Right hindlimb (tissue), 1 donor: ENCODE measurements at regions not wholly inside any gene's neighbourhood (a gene's known extent, or its start where the extent isn't known, plus 50 kb on each side); places are given as distances from the start of the nearest gene placed in this dataset.
"Not testable (repeated sequence)": the region's sequence is repeated elsewhere in the genome, so short reads cannot be mapped to it uniquely, and the experiment has no call there.

ENCODE experiments used
- DNase-seq: peaks from one replicate; pipeline ENCODE4 v3.0.0-alpha.2; 2018

DNA sequence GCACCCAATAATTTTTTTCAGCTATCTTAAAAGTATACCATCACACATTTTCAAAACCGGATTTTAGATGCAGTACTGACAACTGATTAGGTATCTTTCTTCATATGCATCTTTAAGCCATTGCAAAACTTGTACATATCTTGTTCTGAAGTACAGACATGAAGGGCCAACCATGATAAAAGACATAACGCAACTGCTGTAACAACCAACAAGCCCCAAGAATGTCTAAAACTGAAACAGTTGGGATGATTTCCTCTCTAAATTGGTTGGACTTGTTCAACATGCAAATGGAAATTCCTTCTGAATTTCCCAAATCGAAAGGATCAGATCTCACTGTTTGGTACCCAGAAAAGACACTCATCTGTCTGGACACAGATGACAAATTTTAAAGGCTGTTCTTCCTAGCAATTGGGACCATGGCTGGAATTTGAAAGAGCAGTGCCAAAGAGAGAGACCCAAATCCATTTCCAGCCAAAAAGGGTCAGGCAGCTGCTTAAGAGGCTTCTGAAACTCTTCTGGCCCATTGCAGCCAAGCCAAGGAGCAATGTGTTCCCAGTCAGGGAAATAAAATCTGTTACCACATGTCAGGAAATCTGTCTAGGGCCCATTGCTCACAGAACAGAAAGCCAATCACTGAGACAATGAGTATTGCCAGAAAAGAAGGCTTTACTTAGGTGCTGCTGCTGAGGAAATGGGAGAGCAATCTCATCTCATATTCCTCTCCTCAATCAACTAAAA is 1122.4 kb upstream of the USP15 start:
- no peak for DNase-seq

DNA sequence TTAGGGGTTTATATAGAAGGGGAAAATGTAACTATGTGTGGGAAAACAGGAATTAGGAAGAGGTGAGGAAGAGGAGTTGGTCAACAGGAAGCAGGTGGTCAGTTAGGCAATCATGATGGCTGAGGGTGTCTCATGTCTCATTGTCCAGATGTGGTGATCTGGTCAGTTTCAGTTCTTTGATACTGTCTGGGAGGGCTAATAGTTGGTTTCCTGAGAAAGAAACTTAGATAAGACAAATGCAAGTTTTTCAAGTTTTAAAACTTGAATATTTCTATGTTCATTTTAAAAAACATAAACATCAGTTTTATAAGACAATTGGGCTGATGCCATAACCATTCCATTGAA is 1121.8 kb upstream of the USP15 start:
- DNase-seq, result no peak

DNA sequence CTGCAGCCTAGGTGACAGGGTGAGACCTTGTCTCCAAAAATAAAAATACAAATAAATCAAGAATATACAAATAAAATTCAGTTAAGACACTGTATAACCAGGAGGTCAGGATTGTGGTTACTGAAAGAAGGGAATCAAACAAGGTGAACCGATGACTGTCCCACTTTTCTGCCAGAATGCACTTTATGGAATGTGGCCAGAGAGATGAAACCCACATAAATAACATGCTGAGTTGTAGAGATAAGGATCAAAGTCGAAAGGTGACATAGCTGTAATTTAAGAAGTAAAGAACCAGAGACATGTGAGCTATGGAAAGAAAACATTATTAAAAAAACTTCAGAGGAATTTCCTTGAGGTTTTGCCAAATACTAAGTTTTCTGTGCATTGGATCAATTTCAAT is 1098.2 kb upstream of the USP15 start:
- no peak for DNase-seq

DNA sequence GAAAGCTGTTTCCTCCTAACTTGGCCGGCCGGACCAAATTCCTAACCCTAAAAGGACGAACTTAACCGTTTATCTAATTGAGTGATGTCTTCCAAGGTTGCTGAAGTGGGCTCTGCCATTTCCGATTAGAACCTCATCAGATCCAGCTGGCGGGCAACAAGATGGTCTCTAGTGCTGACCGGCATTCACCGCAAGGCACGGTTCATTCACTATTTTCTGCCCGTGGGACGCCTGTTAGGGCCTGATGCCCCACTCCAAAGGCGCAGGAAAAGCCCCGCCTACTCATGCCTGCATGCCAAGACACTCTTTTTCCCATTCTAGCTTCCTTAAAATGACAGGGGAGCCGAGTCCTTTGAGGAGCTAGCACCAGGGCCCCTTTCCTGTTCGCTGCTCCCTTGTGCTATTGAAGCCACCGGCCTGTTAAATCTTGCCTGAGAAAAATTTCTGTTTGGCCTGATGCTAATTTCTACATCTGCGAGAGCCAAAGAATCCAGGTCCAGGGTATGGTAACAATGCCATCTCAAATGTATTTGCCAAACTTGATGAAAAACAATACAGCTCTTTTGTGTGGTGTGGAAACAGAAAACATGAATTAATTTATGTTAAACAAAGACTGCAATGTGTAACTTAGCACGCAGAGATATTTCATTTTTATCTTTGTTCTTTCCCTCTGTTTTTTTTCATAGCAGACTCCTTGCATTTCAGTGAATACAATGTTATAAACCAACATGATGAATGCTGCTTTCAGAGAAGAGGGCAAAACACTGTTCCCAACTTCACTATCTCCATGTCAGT is 1071.2 kb upstream of the USP15 start:
- no peak for DNase-seq

DNA sequence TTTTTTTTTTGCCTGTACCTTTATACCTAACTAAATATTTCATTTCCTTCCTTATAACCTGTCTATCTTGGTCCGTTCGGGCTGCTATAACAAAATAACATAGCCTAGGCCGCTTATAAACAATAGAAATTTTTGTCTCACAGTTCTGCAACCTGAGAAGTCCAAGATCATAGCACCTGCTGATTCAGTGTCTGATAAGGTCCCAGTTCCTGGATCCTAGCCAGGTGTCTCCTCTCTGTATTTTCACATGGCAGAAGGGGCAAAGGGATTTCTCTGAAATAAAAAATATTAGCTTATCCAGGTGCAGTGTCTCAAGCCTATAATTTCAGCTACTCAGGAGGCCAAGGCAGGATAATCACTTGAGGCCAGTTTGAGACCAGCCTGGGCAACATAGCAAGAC is 1046.6 kb upstream of the USP15 start:
- no peak for DNase-seq

DNA sequence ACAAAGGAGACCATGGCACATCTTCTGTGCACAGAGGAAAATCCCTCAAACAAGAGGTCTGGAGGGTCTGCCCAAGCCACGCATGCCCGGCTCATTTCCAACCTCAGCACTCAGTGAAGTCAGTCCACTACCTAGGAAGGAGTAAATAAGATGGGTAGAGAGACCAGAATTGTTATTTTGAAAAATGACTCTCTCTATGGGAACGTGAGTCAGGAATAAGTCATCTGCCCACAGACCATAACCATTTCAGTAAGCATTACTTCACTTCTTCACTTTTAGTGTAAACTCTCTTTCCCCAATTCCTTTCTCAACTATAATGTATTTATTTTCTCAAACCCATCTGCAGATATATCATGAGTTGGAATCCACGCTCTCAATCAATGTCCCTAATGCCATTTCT is 1039.9 kb upstream of the USP15 start:
- no peak for DNase-seq

DNA sequence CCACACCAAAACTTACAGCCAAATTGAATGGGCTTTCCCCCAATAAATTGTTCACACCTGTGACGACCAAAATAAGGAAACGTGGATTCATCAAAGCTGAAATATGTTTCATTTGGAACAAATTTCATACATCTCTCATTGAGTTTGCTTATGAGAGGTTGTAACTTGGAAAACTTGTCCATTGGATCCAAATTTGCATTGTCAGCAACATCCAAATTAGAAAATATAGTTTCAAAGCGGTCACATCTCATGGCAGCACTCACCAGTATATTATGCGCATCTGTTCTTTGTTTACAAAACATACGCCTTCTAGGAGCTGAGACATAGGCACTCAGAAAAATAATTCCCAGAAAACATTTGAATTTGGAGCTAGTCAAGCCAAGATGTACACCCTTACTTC is 1028.2 kb upstream of the USP15 start:
- DNase-seq, result no peak

DNA sequence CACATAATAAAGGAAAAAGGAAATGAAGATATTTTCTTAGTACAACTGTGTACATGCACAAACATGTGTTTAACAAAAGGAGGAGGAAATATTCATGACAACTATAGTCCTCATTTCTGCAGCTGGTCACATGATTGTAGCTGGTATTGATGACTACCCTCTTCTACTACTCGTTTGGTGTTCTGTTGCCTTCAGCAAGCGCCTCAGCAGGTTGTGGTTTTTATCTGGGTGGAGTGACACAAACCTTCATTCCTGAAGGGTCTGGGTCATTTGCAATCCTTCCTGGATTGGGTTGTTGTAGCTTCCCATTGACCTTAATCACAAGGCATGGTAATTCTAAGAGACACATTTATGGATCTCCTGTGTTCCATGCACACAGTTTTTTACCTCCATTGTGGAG is 1009.9 kb upstream of the USP15 start:
- no peak for DNase-seq

DNA sequence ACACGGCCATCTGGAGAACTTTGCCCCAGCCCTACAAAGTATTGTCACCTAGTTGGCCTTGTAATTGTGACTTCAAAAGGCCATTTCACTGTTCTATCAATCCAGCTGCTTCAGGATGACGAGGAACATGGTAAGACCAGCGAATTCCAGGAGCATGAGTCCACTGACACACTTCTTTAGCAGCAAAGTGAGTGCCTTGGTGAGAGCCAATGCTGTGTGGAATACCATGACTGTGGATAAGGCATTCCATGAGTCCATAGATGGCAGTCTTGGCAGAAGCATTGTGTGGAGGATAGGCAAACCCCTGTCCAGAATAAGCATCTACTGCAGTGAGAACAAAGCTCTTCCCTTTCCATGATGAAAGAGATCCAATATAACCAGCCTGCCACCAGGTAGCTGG is 1009.1 kb upstream of the USP15 start:
- no peak for DNase-seq

DNA sequence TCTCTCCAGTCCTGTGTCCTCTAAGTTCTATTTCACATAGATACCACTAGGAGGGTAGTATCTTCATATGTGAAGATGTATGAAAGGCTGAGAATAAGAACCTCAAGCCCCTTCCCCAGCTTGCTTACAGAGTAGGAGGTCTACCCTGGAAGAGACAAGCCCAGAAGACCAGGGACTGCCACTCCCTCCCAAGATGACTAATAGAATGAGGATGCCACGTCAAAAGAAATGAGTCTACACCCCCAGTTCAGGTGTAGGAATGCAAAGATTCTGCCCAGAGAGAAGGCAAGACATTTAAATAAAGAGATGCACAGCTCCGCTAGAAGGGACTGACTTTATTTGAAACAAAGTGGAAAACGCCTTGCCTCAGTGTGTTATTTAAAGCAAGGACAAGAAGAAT is 1006.0 kb upstream of the USP15 start:
- DNase-seq, result no peak

DNA sequence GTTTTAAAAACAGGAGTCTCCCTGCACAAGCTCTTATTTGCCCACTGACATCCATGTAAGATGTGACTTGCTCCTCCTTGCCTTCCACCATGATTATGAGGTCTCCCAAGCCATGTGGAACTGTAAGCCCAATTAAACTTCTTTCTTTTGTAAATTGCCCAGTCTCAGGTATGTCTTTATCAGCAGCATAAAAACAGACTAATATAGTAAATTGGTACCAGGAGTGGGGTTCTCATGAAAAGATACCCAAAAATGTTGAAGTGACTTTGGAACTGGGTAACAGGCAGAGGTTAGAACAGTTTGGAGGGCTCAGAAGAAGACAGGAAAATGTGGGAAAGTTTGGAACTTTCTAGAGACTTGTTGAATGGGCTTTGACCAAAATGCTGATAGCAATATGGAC is 995.9 kb upstream of the USP15 start:
- DNase-seq, result not testable (repeated sequence)

DNA sequence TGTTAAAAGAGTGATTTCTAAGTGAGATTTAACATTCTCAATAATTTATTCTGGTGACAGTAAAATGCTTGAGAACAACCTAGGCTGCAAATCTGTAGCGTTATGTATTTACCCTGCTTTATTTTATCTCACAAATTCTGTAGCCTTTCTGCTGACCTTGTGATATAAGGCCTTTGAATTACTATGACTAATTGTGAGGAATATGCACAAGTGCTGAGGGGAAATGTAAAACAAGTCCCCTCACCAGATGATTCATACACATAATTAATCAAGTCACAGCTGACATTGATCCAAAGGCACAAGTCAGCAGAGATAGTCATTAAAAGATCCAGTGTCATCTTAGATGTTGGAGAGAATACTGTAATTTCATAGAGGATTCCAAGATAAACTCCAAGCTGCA is 992.7 kb upstream of the USP15 start:
- no peak for DNase-seq

DNA sequence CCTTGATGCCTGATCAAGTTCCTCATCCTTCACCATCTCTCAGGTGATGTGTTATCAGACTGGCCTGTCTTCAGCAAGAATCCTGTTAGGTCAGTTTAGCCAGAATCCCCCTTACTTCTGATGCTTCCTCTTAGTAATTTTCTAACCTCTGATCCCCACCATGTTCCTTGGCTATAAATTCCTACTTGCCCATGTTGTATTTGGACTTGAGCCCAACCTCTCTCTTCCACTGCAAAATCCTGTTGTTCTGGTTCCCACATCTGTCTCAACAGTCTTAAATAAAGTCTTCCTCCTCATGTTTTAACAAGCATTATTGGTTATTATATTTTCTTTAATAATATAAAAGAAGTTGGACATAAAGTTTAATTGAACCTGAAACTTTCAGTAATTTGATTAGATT is 987.8 kb upstream of the USP15 start:
- no peak for DNase-seq

DNA sequence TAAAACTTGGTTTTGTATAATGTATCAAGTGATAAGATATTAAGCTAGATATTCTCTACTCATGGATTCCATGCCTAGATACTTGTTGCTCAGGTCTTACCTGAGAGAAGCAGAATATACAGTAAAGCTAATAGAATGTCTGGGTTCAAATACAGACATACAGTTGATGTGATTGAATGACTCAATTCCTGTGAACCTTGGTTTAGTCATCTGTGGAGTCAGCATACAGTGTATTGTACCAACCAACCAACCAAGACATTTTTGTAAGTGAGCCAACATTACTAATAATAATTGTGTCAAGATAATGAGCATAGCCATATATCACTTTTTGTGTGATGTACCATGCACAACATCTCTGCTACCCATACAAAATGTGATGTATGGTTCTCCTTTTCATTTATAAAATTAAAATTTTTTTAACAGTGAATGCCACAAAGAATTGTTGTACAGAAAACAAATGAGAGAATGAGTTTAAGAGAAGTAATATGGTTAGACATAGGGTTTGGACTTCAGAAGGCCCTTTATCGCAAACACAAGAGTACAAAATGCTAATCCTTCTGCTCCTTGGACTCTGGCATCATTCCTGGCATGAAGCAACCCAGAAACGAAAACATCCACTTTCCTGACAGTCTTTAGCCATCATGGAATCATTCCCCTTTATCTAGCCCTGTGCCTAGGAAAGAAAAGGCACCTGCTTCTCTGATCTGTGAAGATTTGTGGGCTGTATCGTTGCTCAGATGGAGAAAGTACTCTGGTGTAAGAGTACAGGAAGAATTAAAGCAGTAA is 977.2 kb upstream of the USP15 start:
- DNase-seq, result no peak

DNA sequence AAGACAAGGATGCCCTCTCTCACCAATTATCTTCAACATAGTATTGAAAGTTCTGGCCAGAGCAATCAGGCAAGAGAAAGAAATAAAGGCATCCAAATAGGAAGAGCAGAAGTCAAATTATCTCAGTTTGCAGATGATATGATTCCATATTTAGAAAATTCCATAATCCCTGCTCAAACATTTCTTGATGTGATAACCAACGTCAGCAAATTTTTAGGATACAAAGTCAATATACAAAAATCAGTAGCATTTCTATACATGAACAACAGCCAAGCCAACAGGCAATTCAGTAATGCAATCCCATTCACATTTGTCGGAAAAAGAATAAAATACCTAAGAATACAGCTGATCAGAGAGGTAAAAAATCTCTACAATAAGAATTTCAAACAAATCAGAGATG is 969.7 kb upstream of the USP15 start:
- no peak for DNase-seq

DNA sequence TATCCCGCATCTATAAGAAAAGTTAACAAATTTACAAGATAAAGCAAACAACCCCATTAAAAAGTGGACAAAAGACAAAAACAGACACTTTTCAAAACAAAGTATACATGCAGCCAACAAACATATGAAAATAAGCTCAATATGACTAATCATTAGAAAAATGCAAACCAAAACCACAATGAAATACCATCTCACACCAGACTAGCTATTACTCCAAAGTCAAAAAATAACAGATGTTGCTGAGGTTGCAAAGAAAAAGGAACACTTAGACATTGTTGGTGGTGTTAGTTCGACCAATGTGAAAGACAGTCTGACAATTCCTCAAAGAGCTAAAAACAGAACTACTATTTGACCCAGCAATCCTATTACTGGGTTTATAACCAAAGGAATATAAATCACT is 968.6 kb upstream of the USP15 start:
- DNase-seq, result no peak

DNA sequence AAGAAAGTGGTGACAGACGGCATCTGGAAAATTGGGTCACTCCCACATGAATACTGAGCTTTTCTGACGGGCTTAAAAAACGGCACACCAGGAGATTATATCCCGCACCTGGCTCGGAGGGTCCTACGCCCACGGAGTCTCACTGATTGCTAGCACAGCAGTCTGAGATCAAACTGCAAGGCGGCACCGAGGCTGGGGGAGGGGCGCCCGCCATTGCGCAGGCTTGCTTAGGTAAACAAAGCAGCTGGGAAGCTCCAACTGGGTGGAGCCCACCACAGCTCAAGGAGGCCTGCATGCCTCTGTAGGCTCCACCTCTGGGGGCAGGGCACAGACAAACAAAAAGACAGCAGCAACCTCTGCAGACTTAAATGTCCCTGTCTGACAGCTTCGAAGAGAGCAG is 966.2 kb upstream of the USP15 start:
- DNase-seq, result not testable (repeated sequence)

DNA sequence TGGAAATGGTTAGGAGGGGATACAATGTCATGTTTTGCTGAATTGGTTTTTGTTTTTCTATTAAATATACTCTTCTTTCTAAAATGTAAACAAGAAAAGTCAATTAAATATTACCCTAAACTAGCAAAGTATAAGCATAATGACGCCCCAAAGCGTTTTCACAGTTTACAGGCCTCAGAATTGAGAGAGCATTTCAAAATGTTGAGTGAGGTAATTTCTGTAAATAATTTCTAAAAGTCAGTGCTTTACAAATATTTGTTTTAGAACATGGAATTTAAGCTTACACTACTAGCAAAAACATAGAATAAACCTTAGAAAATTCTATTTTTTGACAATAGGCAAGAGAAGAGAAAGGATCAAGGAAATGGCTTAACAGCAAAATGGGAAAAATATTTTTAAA is 958.4 kb upstream of the USP15 start:
- DNase-seq, result no peak

DNA sequence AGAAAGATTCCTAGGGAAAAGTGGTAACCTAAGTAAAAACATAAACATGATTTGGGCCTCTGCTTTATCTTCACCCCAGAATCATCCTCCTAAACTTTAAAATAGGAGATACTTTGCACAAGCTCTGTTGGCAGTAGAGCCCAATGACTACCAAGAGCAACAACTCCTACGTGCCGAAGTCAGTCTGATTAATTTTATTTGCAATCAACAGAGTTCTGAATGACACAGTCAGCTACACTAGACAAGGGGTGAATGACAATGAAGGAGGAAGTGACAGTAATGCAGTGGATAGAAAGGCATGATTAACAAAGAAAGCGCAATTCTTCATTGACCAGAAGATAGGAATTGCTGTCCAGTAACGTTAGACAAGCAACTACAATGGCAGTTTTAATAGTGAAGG is 957.9 kb upstream of the USP15 start:
- DNase-seq, result no peak

DNA sequence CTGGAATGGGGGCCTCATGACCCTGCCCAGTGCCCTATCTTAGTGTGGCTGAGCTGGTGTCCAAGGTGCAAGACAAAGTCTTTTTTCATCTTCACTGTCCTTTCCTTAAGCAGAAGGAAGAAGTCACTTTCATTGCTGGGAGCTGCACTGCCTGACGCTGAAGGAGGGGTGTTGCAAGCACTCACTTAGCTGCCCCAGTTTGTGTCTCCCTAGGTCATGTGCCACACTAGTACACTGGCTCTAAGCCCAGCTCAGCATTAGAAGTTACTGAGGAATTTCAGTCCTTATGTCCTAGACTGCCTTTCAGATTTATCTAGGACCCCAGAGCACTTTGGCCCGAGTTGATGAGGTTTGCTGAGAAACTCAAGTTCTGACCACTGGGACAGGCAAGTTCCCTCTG is 952.0 kb upstream of the USP15 start:
- no peak for DNase-seq

DNA sequence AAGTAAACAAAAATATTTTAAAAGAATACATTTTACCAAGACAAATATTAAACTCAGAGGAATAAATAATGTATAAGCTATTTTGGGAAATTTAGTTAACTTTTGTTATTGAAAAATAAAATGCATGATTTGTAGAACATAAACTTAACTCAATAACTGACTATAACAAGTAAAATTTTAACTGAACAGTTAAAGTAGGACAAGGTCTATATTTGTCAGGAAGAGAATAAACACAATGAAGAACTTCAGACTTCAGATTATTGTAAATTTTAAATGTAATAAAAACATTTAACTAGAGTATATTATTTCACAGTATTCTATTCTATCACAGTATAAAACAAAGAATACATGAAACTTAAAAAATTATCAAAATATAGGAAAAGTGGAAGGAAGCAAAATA is 948.8 kb upstream of the USP15 start:
- no peak for DNase-seq

DNA sequence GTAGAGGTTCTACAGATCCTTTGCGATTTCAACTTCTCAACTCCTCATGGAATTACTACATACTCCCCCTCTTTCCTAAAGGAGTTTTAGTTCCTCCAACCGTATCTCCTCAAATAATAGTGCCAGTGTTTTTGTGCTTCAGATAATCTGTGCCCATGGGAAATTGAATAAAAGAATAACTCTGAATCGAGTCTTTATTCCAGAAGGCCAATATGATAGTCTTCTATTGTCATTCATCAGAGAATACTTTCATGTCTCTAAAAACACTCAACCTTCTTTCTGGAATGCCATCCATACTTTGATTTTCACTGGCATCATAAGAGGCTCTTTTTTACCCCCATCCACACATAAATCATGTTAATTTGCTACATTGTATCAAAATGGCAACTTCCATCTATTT is 911.3 kb upstream of the USP15 start:
- DNase-seq, result no peak

DNA sequence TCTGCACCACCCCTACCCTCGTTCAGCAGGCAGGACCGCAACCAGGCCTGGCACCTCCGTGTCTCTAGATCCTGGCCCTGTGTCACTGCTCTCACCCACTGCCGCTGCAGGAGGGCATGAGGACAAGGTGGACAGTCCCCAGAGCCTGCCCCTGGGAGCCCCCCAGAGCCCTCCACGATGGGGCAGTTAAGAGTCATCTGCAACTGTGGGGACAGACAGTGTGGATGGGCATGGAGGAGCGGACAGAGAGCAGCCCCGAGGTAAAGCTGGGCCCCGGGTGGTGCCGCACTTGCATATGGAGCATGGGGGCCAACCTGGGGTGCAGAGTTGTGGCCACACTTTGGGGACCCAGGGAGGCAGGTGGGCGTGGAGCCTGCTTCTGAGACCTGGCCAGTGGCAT is 905.1 kb upstream of the USP15 start:
- DNase-seq, result no peak

DNA sequence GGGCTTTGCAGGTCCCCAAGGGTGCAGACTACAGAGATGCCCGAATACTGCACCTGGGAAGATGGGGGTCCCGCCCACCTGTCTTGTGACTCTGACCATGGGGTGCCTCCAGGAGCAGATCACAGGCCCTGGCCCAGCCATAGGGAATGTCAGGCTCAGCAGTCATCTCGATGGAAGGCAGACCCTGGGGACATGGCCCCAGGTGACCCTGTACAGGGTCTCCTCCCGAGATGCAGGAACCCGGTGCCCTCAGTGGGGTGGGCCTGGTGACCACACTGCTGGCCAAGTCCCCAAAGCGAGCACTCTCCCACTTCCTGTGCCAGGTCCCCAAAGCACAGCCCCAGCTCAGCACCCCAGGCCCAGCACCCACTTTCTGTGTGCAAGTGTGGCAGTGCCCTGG is 903.7 kb upstream of the USP15 start:
- peak; percentile 20 for DNase-seq
